ENCODE measurements at regions not wholly inside any gene's neighbourhood (a gene's known extent, or its start where the extent isn't known, plus 50 kb on each side); places are given as distances from the start of the nearest gene placed in this dataset.

GRCh38 chr2:195545811-195546210 lies 111.2 kb upstream of the SLC39A10 start:
- TF ChIP-seq REST (tag by site-specific recombination; IDR thresholded peaks at IDR 0.05) (no peak), HOXA7 (CRISPR knock-in tag; IDR thresholded peaks at IDR 0.05; ENCODE audit: borderline replicate concordance) (no peak), HIC1 (tag by site-specific recombination; IDR thresholded peaks at IDR 0.05) (no peak), ZEB2 (tag by site-specific recombination; IDR thresholded peaks at IDR 0.05) (no peak), ZBTB8A (tag by site-specific recombination; IDR thresholded peaks at IDR 0.05) (no peak), CTCF (tag by site-specific recombination; IDR thresholded peaks at IDR 0.05) (no peak), ZNF624 (tag by site-specific recombination; IDR thresholded peaks at IDR 0.05) (no peak), ZBTB21 (tag by site-specific recombination; IDR thresholded peaks at IDR 0.05) (no peak), BCL11A (tag by site-specific recombination; IDR thresholded peaks at IDR 0.05; ENCODE audit: low read depth) (no peak), ZNF398 (tag by site-specific recombination; IDR thresholded peaks at IDR 0.05) (no peak), INSM2 (tag by site-specific recombination; IDR thresholded peaks at IDR 0.05) (no peak), OVOL3 (tag by site-specific recombination; IDR thresholded peaks at IDR 0.05) (no peak), PRDM10 (tag by site-specific recombination; IDR thresholded peaks at IDR 0.05) (no peak), ZNF280D (tag by site-specific recombination; IDR thresholded peaks at IDR 0.05) (no peak)
